ENCODE measurements at regions not wholly inside any gene's neighbourhood (a gene's known extent, or its start where the extent isn't known, plus 50 kb on each side); places are given as distances from the start of the nearest gene placed in this dataset.

DNA sequence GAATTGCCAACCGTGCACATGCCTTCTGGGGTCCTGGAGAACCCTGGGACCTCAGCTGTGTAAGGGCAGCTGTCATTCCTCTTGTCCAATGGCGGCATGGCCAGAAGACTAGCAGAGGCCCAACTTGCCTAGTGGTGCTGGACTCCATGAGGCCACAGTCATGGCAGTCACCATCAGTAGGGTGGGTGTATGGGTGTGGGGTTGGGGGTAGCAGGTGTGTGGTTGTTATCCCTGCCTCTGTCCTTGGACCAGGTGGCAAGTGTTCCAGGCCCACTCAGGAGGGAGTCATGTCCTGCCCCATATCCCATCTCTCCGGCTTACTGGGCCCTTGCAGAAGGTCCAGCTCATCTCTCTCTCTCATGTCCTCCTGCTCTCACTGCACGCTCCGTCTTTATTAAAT lies 1596.2 kb downstream of the MRPL39 start:
- ChIA-PET CTCF (no interaction called here), POLR2A (no interaction called here)
- H3K4me3 ChIP-seq (ENCODE audit: control extremely low read depth in 1 of 5, extremely low read depth in 1 of 5, insufficient read depth in 1 of 5, low read depth in 2 of 5, low read length in 4 of 5) = no peak overlapping the region
- no peak overlapping the region for H2AFZ ChIP-seq (ENCODE audit: insufficient read depth, low read depth, low read length, poor library complexity, severe bottlenecking)
- H3K4me1 Mint-ChIP-seq = peaks cover 1% of the 10 kb centered on the region
- no peak overlapping the region for H3K27ac Mint-ChIP-seq
- H3K27me3 Mint-ChIP-seq = no peaks in the 10 kb centered on the region
- ATAC-seq (ENCODE audit: low read depth) (no peak), DNase-seq (no peak)
- H3K36me3 ChIP-seq (replicated peaks in 1 of 2; ENCODE audit: control extremely low read depth in 1 of 2, control insufficient read depth in 1 of 2, extremely low read depth in 1 of 2, insufficient read depth in 2 of 2, low read length in 1 of 2) = no peaks in the 10 kb centered on the region
- no peak overlapping the region for H3K27ac ChIP-seq (ENCODE audit: low read length in 2 of 2)
- no peak overlapping the region for H3K9ac ChIP-seq (ENCODE audit: low read length)
- no peak for TF ChIP-seq EZH2 (IDR thresholded peaks at IDR 0.05; ENCODE audit: borderline replicate concordance, insufficient read depth, low read depth, low read length, poor library complexity, severe bottlenecking)
- TF ChIP-seq, protein P1, sequence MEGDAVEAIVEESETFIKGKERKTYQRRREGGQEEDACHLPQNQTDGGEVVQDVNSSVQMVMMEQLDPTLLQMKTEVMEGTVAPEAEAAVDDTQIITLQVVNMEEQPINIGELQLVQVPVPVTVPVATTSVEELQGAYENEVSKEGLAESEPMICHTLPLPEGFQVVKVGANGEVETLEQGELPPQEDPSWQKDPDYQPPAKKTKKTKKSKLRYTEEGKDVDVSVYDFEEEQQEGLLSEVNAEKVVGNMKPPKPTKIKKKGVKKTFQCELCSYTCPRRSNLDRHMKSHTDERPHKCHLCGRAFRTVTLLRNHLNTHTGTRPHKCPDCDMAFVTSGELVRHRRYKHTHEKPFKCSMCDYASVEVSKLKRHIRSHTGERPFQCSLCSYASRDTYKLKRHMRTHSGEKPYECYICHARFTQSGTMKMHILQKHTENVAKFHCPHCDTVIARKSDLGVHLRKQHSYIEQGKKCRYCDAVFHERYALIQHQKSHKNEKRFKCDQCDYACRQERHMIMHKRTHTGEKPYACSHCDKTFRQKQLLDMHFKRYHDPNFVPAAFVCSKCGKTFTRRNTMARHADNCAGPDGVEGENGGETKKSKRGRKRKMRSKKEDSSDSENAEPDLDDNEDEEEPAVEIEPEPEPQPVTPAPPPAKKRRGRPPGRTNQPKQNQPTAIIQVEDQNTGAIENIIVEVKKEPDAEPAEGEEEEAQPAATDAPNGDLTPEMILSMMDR (IDR thresholded peaks at IDR 0.05) = no peak
- no peaks in the 10 kb centered on the region for H4K20me1 ChIP-seq (ENCODE audit: control insufficient read depth, insufficient read depth, low read length, poor library complexity, severe bottlenecking)
- no peaks in the 10 kb centered on the region for H3K4me1 ChIP-seq (ENCODE audit: control insufficient read depth in 2 of 2, insufficient read depth in 2 of 2, low read length in 2 of 2)
- H3K27me3 ChIP-seq (replicated peaks in 1 of 4; ENCODE audit: control extremely low read depth in 1 of 4, control insufficient read depth in 3 of 4, insufficient read depth in 4 of 4, low read length in 3 of 4) = no peaks in the 10 kb centered on the region
- no peaks in the 10 kb centered on the region for H3K9me3 Mint-ChIP-seq (ENCODE audit: insufficient read depth)
- no peaks in the 10 kb centered on the region for H3K79me2 ChIP-seq (ENCODE audit: control insufficient read depth, insufficient read depth, low read length)
- intact Hi-C loops (cut with micrococcal nuclease) = no loop called here
- H3K4me3 Mint-ChIP-seq = no peak overlapping the region
- 90% methylated on average over 3 of the region's 5 CpGs for WGBS (ENCODE audit: insufficient coverage)
- H3K4me2 ChIP-seq (replicated peaks; ENCODE audit: low read depth, low read length, poor library complexity, severe bottlenecking) = no peak overlapping the region
- H3K9me3 ChIP-seq (ENCODE audit: control extremely low read depth in 1 of 3, control insufficient read depth in 2 of 3, insufficient read depth in 1 of 3, low read length in 2 of 3) = peaks cover 0 to 3% (median 0%) of the 10 kb centered on the region in 3 donors

DNA sequence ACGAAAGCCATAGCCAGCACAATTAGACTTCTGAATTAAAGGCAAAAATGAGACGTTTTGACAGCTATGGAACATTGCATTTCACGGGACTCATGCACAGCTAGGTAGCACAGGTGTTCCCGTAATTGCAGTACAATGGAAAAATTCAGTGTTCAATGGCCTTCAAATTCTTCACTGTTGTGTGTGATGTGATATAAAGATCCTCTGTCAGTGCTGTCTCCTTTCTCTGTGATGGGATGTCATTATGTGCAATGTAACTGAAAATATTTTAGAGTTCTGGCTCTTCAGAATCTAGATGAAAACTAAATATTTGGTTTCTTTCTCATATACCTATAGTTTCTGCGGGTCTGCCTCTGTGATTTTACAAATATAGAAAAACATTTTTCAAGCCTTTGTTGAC lies 1599.7 kb downstream of the MRPL39 start:
- Histone ChIP-seq H3K4me3 (ENCODE audit: control extremely low read depth in 1 of 5, extremely low read depth in 1 of 5, insufficient read depth in 1 of 5, low read depth in 2 of 5, low read length in 4 of 5) (no peak overlapping the region), H4K20me1 (ENCODE audit: control insufficient read depth, insufficient read depth, low read length, poor library complexity, severe bottlenecking) (no peaks in the 10 kb centered on the region), H3K9me3 (ENCODE audit: control extremely low read depth in 1 of 3, control insufficient read depth in 2 of 3, insufficient read depth in 1 of 3, low read length in 2 of 3) (peaks cover 0 to 10% (median 0%) of the 10 kb centered on the region in 3 donors), H3K27ac (ENCODE audit: low read length in 2 of 2) (no peak overlapping the region), H3K36me3 (replicated peaks in 1 of 2; ENCODE audit: control extremely low read depth in 1 of 2, control insufficient read depth in 1 of 2, extremely low read depth in 1 of 2, insufficient read depth in 2 of 2, low read length in 1 of 2) (no peaks in the 10 kb centered on the region), H3K79me2 (ENCODE audit: control insufficient read depth, insufficient read depth, low read length) (no peaks in the 10 kb centered on the region), H3K4me2 (replicated peaks; ENCODE audit: low read depth, low read length, poor library complexity, severe bottlenecking) (no peak overlapping the region), H2AFZ (ENCODE audit: insufficient read depth, low read depth, low read length, poor library complexity, severe bottlenecking) (no peak overlapping the region), H3K4me1 (ENCODE audit: control insufficient read depth in 2 of 2, insufficient read depth in 2 of 2, low read length in 2 of 2) (no peaks in the 10 kb centered on the region), H3K27me3 (replicated peaks in 1 of 4; ENCODE audit: control extremely low read depth in 1 of 4, control insufficient read depth in 3 of 4, insufficient read depth in 4 of 4, low read length in 3 of 4) (no peaks in the 10 kb centered on the region), H3K9ac (ENCODE audit: low read length) (no peak overlapping the region)
- H3K4me1 Mint-ChIP-seq = peaks cover 5% of the 10 kb centered on the region
- ATAC-seq (ENCODE audit: low read depth) = no peak
- POLR2A ChIA-PET = interaction anchor here (0.6 kb wide), 1 partner anchor 29 kb away, joined by 3 read pairs; no protein-coding TSS in a partner anchor
- no peak overlapping the region for H3K27ac Mint-ChIP-seq
- H3K4me3 Mint-ChIP-seq = no peak overlapping the region
- 93% methylated on average over 4 of the region's 5 CpGs for WGBS (ENCODE audit: insufficient coverage)
- intact Hi-C loops (cut with micrococcal nuclease) = no loop called here
- no peak for DNase-seq
- CTCF ChIA-PET = interaction anchor here (0.7 kb wide), 1 partner anchor 349 kb away, joined by 3 read pairs; no protein-coding TSS in a partner anchor
- peaks cover 2% of the 10 kb centered on the region for H3K9me3 Mint-ChIP-seq (ENCODE audit: insufficient read depth)
- H3K27me3 Mint-ChIP-seq = no peaks in the 10 kb centered on the region
- TF ChIP-seq, protein P1 (IDR thresholded peaks at IDR 0.05) = no peak
- no peak for TF ChIP-seq EZH2 (IDR thresholded peaks at IDR 0.05; ENCODE audit: borderline replicate concordance, insufficient read depth, low read depth, low read length, poor library complexity, severe bottlenecking)

Measured in B cell (primary cell).